Activated CD4-positive, alpha-beta T cell treated with anti-CD3 and anti-CD28 coated beads, Interleukin-2, amount 50 U/mL, for 1 hour (primary cell): ENCODE measurements at regions not wholly inside any gene's neighbourhood (a gene's known extent, or its start where the extent isn't known, plus 50 kb on each side); places are given as distances from the start of the nearest gene placed in this dataset.
"Not testable (repeated sequence)": the region's sequence is repeated elsewhere in the genome, so short reads cannot be mapped to it uniquely, and the experiment has no call there.

Experiments used
- DNase-seq: peaks from one replicate; pipeline ENCODE4 v3.0.0-alpha.2; 2020

GRCh38 chr4:54842656-54843055 is 184.9 kb downstream of the KIT start:
- no peak for DNase-seq

- no peak for DNase-seq
Observed at GRCh38 chr4:54842226-54842625, 184.5 kb downstream of the KIT start.

- DNase-seq: no peak
Observed at GRCh38 chr4:54840992-54841768, 183.4 kb downstream of the KIT start.

GRCh38 chr4:54840430-54840829 is 182.7 kb downstream of the KIT start:
- DNase-seq: no peak

- DNase-seq: no peak
Observed at GRCh38 chr4:54838301-54838700, 180.5 kb downstream of the KIT start.

- no peak for DNase-seq
Observed at GRCh38 chr4:54837576-54838140, 179.9 kb downstream of the KIT start.

- not testable (repeated sequence) for DNase-seq
Observed at GRCh38 chr4:54828361-54828760, 170.6 kb downstream of the KIT start.

- DNase-seq: no peak
Observed at GRCh38 chr4:54823616-54824015, 165.9 kb downstream of the KIT start.

GRCh38 chr4:54819034-54819433 is 161.3 kb downstream of the KIT start:
- DNase-seq: no peak

GRCh38 chr4:54818481-54818880 is 160.7 kb downstream of the KIT start:
- DNase-seq: no peak

- no peak for DNase-seq
Observed at GRCh38 chr4:54813674-54814073, 155.9 kb downstream of the KIT start.

- DNase-seq: no peak
Observed at GRCh38 chr4:54806351-54806750, 148.6 kb downstream of the KIT start.

GRCh38 chr4:54802336-54802735 is 144.6 kb downstream of the KIT start:
- DNase-seq: no peak

GRCh38 chr4:54800831-54801530 is 143.2 kb downstream of the KIT start:
- DNase-seq: no peak

- no peak for DNase-seq
Observed at GRCh38 chr4:54794579-54794978, 136.8 kb downstream of the KIT start.

- no peak for DNase-seq
Observed at GRCh38 chr4:54793856-54794422, 136.2 kb downstream of the KIT start.
